ENCODE measurements at regions not wholly inside any gene's neighbourhood (a gene's known extent, or its start where the extent isn't known, plus 50 kb on each side); places are given as distances from the start of the nearest gene placed in this dataset.
"Not testable (repeated sequence)": the region's sequence is repeated elsewhere in the genome, so short reads cannot be mapped to it uniquely, and the experiment has no call there.

DNA sequence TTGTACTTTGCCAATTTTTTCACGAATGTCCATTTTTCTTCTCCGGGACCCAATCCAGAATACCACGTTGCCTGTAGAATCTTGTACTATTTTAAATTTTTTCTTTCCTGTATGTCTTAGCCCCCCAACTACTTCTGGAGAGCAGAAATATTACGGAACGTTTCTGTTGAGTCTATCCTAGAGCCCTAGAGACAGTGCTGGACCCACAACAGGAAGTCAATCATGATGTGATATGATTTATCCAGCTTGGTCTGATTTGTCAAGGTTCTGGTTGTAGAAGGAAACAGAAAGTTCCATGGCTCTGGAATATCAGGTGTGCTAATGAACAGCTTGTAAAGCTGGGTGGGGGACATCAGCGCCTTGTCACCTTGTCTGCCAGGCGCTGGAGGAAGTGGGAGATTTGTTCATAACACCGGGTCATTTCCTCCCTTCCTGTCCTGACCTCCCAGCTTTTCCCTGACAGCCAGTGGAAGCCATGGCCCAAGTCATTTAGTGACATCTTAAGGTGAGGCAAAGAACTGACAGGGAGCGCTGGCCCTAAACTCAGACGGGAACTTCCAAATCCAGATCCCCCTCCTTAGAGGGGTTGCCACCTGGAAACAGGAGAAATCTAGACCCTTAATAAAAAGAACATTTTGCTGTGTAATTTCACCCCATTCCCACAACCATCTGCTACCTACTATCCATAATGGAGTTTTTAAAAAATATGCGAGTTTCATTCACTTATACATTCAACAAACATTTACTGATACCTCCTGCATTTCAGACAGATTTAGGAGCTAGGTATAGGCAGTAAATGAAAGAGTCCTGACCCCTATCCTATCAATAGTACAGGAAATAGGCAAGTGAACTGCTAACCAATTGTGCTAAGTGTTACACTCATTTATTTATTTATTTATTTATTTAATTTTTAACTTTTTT, 130.5 kb downstream of the ZFP64 start:
- Histone ChIP-seq H4K20me1 (ENCODE audit: insufficient read depth) (no peaks in the 10 kb centered on the region), H3K4me2 (ENCODE audit: low read length) (no peak overlapping the region), H3K9me2 (ENCODE audit: insufficient read depth, low read length) (no peaks in the 10 kb centered on the region), H3K9ac (ENCODE audit: low read length) (no peak overlapping the region), H3K27ac (ENCODE audit: low read length) (no peak overlapping the region), H3K9me3 (ENCODE audit: low read length) (peaks cover 4% of the 10 kb centered on the region), H3K36me3 (ENCODE audit: insufficient read depth, low read length) (no peaks in the 10 kb centered on the region), H2AFZ (ENCODE audit: low read depth, low read length) (no peak overlapping the region), H3K27me3 (ENCODE audit: insufficient read depth, low read depth, low read length) (no peaks in the 10 kb centered on the region), H3K4me3 (ENCODE audit: low read length) (no peak overlapping the region), H3K79me2 (replicated peaks; ENCODE audit: insufficient read depth, low read length) (no peaks in the 10 kb centered on the region), H3F3A (ENCODE audit: insufficient read depth, low read length, poor library complexity, severe bottlenecking) (no peaks in the 10 kb centered on the region)
- TF ChIP-seq TAF1 (IDR thresholded peaks at IDR 0.05; ENCODE audit: low read depth): no peak
- TF ChIP-seq, protein P1, sequence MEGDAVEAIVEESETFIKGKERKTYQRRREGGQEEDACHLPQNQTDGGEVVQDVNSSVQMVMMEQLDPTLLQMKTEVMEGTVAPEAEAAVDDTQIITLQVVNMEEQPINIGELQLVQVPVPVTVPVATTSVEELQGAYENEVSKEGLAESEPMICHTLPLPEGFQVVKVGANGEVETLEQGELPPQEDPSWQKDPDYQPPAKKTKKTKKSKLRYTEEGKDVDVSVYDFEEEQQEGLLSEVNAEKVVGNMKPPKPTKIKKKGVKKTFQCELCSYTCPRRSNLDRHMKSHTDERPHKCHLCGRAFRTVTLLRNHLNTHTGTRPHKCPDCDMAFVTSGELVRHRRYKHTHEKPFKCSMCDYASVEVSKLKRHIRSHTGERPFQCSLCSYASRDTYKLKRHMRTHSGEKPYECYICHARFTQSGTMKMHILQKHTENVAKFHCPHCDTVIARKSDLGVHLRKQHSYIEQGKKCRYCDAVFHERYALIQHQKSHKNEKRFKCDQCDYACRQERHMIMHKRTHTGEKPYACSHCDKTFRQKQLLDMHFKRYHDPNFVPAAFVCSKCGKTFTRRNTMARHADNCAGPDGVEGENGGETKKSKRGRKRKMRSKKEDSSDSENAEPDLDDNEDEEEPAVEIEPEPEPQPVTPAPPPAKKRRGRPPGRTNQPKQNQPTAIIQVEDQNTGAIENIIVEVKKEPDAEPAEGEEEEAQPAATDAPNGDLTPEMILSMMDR (IDR thresholded peaks at IDR 0.05; ENCODE audit: poor library complexity, severe bottlenecking): peak; percentile 34
- TF ChIP-seq SMC3 (conservative IDR thresholded peaks at IDR 0.05; ENCODE audit: poor library complexity): peak; percentile 31
- TF ChIP-seq EZH2 (IDR thresholded peaks at IDR 0.05; ENCODE audit: borderline replicate concordance, insufficient read depth, low read length, poor library complexity, severe bottlenecking): no peak
- no peak for TF ChIP-seq POLR2AphosphoS5 (IDR thresholded peaks at IDR 0.05)
- TF ChIP-seq RAD21 (conservative IDR thresholded peaks at IDR 0.05): peak; percentile 42

DNA sequence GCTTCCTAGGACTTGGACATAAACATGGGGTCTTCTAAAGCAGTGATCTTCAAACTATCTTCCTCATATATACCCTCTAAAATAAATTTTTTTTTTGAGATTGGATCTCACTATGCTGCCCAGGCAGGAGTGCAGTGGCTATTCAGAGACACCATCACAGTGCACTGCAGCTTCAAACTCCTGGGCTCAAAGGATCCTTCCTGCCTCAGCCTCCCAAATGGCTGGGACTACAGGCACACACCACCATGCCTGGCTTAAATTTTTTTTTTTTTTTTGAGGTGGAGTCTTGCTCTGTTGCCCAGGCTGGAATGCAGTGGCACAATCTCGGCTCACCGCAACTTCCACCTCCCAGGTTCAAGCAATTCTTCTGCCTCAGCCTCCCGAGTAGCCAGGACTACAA, 134.4 kb downstream of the ZFP64 start:
- H3K27ac ChIP-seq (ENCODE audit: low read length); H3K36me3 ChIP-seq (ENCODE audit: insufficient read depth, low read length); H4K20me1 ChIP-seq (ENCODE audit: insufficient read depth); H3K9me3 ChIP-seq (ENCODE audit: low read length); H3K4me3 ChIP-seq (ENCODE audit: low read length); H2AFZ ChIP-seq (ENCODE audit: low read depth, low read length); H3K79me2 ChIP-seq (replicated peaks; ENCODE audit: insufficient read depth, low read length); H3K4me2 ChIP-seq (ENCODE audit: low read length); H3K27me3 ChIP-seq (ENCODE audit: insufficient read depth, low read depth, low read length); H3K9me2 ChIP-seq (ENCODE audit: insufficient read depth, low read length); H3K9ac ChIP-seq (ENCODE audit: low read length); H3F3A ChIP-seq (ENCODE audit: insufficient read depth, low read length, poor library complexity, severe bottlenecking): not testable (repeated sequence)

GRCh38 chr20:52056203-52057062, 135.1 kb downstream of the ZFP64 start:
- Histone ChIP-seq H2AFZ (ENCODE audit: low read depth, low read length) (no peak overlapping the region), H3K9me3 (ENCODE audit: low read length) (peaks cover 4% of the 10 kb centered on the region), H3F3A (ENCODE audit: insufficient read depth, low read length, poor library complexity, severe bottlenecking) (no peaks in the 10 kb centered on the region), H3K4me2 (ENCODE audit: low read length) (no peak overlapping the region), H3K9ac (ENCODE audit: low read length) (no peak overlapping the region), H3K36me3 (ENCODE audit: insufficient read depth, low read length) (no peaks in the 10 kb centered on the region), H3K4me3 (ENCODE audit: low read length) (no peak overlapping the region), H4K20me1 (ENCODE audit: insufficient read depth) (no peaks in the 10 kb centered on the region), H3K27me3 (ENCODE audit: insufficient read depth, low read depth, low read length) (no peaks in the 10 kb centered on the region), H3K27ac (ENCODE audit: low read length) (no peak overlapping the region), H3K9me2 (ENCODE audit: insufficient read depth, low read length) (no peaks in the 10 kb centered on the region), H3K79me2 (replicated peaks; ENCODE audit: insufficient read depth, low read length) (no peaks in the 10 kb centered on the region)
- no peak for TF ChIP-seq EZH2 (IDR thresholded peaks at IDR 0.05; ENCODE audit: borderline replicate concordance, insufficient read depth, low read length, poor library complexity, severe bottlenecking)
- TF ChIP-seq, protein P2, sequence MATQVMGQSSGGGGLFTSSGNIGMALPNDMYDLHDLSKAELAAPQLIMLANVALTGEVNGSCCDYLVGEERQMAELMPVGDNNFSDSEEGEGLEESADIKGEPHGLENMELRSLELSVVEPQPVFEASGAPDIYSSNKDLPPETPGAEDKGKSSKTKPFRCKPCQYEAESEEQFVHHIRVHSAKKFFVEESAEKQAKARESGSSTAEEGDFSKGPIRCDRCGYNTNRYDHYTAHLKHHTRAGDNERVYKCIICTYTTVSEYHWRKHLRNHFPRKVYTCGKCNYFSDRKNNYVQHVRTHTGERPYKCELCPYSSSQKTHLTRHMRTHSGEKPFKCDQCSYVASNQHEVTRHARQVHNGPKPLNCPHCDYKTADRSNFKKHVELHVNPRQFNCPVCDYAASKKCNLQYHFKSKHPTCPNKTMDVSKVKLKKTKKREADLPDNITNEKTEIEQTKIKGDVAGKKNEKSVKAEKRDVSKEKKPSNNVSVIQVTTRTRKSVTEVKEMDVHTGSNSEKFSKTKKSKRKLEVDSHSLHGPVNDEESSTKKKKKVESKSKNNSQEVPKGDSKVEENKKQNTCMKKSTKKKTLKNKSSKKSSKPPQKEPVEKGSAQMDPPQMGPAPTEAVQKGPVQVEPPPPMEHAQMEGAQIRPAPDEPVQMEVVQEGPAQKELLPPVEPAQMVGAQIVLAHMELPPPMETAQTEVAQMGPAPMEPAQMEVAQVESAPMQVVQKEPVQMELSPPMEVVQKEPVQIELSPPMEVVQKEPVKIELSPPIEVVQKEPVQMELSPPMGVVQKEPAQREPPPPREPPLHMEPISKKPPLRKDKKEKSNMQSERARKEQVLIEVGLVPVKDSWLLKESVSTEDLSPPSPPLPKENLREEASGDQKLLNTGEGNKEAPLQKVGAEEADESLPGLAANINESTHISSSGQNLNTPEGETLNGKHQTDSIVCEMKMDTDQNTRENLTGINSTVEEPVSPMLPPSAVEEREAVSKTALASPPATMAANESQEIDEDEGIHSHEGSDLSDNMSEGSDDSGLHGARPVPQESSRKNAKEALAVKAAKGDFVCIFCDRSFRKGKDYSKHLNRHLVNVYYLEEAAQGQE (IDR thresholded peaks at IDR 0.05; ENCODE audit: borderline replicate concordance): no peak

All from neural cell (in vitro differentiated cells).